Stimulated activated CD4-positive, alpha-beta T cell treated with anti-CD3 and anti-CD28 coated beads, Interleukin-15, amount 100 ng/mL, for 48 hours (primary cell): ENCODE measurements at regions not wholly inside any gene's neighbourhood (a gene's known extent, or its start where the extent isn't known, plus 50 kb on each side); places are given as distances from the start of the nearest gene placed in this dataset.

Experiments
- DNase-seq, 2 donors: peaks; one replicate each; pipeline ENCODE4 v3.0.0-alpha.2; 2020; ENCODE audit warnings: low read depth in 2 of 2

GRCh38 chr2:136404925-136405324, 287.0 kb upstream of the CXCR4 start:
- DNase-seq, result no peak

- DNase-seq, result no peak
Measured at GRCh38 chr2:136404176-136404575, 286.2 kb upstream of the CXCR4 start.

GRCh38 chr2:136402281-136402680, 284.3 kb upstream of the CXCR4 start:
- DNase-seq, result no peak

GRCh38 chr2:136399667-136400289, 281.8 kb upstream of the CXCR4 start:
- DNase-seq, result no peak

GRCh38 chr2:136395582-136395981, 277.6 kb upstream of the CXCR4 start:
- no peak for DNase-seq

GRCh38 chr2:136394136-136395060, 276.4 kb upstream of the CXCR4 start:
- DNase-seq, result no peak

GRCh38 chr2:136393514-136393913, 275.6 kb upstream of the CXCR4 start:
- DNase-seq, result no peak

- DNase-seq, result no peak
Measured at GRCh38 chr2:136392897-136393505, 275.1 kb upstream of the CXCR4 start.

- DNase-seq, result no peak
Measured at GRCh38 chr2:136389809-136390208, 271.9 kb upstream of the CXCR4 start.

GRCh38 chr2:136386046-136386445, 268.1 kb upstream of the CXCR4 start:
- DNase-seq, result no peak

- DNase-seq, result peak; percentile 34 to 40
Measured at GRCh38 chr2:136384531-136385303, 266.8 kb upstream of the CXCR4 start.

GRCh38 chr2:136383167-136383566, 265.2 kb upstream of the CXCR4 start:
- DNase-seq, result no peak

- peak; percentile 77 to 86 for DNase-seq
Measured at GRCh38 chr2:136381722-136382633, 264.0 kb upstream of the CXCR4 start.

- no peak for DNase-seq
Measured at GRCh38 chr2:136381245-136381644, 263.3 kb upstream of the CXCR4 start.

- DNase-seq, result peak; percentile 58 to 72
Measured at GRCh38 chr2:136378712-136379595, 261.0 kb upstream of the CXCR4 start.

GRCh38 chr2:136377423-136378382, 259.8 kb upstream of the CXCR4 start:
- DNase-seq, result no peak

- no peak for DNase-seq
Measured at GRCh38 chr2:136376798-136377211, 258.9 kb upstream of the CXCR4 start.

- no peak for DNase-seq
Measured at GRCh38 chr2:136376211-136376610, 258.3 kb upstream of the CXCR4 start.
